ENCODE measurements at regions not wholly inside any gene's neighbourhood (a gene's known extent, or its start where the extent isn't known, plus 50 kb on each side); places are given as distances from the start of the nearest gene placed in this dataset.

DNA sequence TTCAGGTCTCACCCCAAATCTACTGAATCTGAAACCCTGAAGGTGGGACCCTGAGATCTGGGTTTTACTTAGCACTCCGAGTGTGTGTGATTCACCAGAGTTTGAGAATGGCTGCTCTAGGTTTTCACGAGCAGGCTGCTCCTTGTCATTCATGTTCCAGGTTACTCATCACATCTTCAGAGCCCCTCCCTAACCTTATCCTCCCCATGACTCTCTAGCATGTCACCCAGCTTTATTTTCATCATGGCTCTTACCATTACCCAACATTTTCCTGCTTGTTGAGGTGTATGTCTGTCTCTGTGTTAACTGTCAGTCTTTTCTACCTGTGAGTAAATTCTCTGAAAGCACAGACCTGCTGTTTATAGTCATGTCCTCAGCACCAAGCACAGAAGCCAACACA lies 319.2 kb downstream of the NSG2 start:
- TF ChIP-seq, protein P1, sequence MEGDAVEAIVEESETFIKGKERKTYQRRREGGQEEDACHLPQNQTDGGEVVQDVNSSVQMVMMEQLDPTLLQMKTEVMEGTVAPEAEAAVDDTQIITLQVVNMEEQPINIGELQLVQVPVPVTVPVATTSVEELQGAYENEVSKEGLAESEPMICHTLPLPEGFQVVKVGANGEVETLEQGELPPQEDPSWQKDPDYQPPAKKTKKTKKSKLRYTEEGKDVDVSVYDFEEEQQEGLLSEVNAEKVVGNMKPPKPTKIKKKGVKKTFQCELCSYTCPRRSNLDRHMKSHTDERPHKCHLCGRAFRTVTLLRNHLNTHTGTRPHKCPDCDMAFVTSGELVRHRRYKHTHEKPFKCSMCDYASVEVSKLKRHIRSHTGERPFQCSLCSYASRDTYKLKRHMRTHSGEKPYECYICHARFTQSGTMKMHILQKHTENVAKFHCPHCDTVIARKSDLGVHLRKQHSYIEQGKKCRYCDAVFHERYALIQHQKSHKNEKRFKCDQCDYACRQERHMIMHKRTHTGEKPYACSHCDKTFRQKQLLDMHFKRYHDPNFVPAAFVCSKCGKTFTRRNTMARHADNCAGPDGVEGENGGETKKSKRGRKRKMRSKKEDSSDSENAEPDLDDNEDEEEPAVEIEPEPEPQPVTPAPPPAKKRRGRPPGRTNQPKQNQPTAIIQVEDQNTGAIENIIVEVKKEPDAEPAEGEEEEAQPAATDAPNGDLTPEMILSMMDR (IDR thresholded peaks at IDR 0.05) = no peak
- Histone ChIP-seq H3K4me3 (no peak overlapping the region), H3K27ac (no peak overlapping the region)
- DNase-seq (ENCODE audit: low spot score) = no peak

DNA sequence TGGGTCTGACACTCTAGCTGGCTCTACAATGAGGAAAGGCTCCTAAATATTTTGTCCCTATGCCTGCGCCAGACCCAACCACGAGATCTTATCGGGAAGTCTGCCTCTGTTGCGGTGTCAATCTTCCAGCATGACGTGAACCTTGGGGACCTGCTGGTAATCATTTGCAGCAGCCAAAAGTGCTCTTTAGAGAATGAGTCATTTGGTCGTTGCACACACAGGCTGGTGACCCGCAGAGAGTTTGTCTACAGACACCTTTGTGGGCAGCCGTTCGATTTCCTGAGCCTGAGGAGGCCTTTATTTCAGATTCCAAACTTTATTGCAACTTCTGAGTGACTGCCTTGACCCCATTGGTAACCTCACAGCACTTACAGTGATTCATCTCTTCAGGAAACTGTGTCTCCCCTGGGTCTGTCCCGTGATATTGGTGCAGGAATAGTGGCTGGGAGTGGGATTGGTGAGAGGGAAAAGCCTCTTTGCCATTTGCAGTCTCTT lies 326.1 kb downstream of the NSG2 start:
- Histone ChIP-seq H3K27ac (no peak overlapping the region), H3K4me3 (no peak overlapping the region)
- TF ChIP-seq, protein P1 (IDR thresholded peaks at IDR 0.05) = no peak
- DNase-seq (ENCODE audit: low spot score) = no peak

DNA sequence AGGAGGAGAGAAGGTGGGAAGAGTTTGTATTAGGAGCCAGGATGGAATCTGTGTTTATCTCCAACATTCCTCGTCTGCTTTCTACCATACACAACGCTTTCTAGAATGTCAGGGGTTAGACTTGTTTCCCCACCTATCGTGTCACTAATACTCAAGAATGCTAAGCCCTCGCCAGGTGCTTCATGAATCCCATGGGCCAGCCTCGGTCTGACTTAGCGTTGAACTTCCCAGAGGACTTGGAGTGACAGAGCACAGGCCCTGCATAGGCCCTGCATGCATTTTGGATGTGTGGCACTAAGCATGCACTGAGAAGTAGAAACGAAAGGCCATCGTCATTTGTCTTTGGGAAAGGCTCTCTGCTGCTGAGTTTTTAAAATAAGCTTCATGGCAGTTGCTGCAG lies 328.7 kb downstream of the NSG2 start:
- TF ChIP-seq, protein P1 (IDR thresholded peaks at IDR 0.05) = no peak
- H3K27ac ChIP-seq = no peak overlapping the region
- DNase-seq (ENCODE audit: low spot score) = no peak
- H3K4me3 ChIP-seq = no peak overlapping the region

DNA sequence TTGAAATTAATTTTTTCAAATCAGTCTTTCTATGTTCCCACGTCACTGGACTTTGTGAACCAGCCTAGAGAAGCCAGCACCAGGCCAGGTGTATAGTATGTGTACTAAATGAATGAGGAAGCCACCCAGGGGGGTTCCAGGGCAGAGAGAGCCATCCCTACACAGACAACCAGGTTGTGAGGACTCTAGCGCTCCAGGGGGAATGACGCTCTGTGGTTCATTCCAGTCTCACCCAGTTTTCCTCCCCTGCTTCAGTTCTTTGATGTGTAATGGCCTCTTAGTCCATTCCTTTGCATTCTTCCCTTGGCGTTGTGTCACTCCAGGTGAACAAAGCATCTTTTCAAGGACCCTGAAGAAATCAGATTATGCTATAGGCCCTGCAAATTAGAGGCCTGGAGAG lies 330.6 kb downstream of the NSG2 start:
- no peak overlapping the region for H3K4me3 ChIP-seq
- TF ChIP-seq, protein P1 (IDR thresholded peaks at IDR 0.05) = no peak
- no peak for DNase-seq (ENCODE audit: low spot score)
- H3K27ac ChIP-seq = no peak overlapping the region

DNA sequence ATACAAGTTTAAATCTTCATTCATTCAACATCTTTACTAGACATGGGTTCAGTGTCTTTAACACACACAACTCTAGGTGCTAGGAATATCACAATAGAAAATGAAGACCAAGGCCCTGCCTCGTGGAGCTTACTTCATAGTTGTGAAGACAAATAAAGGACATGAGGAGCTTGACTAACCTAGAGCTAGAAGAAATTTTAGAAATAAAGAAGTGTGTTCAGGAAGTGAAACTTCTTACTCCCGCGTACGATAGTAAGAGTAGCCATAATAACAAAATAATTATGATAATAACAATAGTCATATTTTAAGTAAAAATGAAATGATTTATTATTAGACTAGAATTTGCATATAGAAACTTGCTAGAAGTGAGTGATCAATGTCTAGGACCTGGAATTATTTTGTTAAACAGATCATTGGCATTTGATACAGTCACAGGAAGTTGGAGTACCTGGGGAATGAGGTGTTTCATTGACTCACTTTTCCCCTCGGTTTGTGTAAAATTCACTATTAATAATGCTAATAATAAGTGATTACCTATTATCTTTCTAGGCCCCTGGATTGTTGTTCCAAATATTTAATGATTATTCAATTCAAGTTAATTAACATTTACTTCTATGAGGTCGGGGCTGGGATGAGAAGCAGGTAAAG lies 331.3 kb downstream of the NSG2 start:
- TF ChIP-seq, protein P1 (IDR thresholded peaks at IDR 0.05) = no peak
- no peak overlapping the region for H3K27ac ChIP-seq
- H3K4me3 ChIP-seq = no peak overlapping the region
- no peak for DNase-seq (ENCODE audit: low spot score)

DNA sequence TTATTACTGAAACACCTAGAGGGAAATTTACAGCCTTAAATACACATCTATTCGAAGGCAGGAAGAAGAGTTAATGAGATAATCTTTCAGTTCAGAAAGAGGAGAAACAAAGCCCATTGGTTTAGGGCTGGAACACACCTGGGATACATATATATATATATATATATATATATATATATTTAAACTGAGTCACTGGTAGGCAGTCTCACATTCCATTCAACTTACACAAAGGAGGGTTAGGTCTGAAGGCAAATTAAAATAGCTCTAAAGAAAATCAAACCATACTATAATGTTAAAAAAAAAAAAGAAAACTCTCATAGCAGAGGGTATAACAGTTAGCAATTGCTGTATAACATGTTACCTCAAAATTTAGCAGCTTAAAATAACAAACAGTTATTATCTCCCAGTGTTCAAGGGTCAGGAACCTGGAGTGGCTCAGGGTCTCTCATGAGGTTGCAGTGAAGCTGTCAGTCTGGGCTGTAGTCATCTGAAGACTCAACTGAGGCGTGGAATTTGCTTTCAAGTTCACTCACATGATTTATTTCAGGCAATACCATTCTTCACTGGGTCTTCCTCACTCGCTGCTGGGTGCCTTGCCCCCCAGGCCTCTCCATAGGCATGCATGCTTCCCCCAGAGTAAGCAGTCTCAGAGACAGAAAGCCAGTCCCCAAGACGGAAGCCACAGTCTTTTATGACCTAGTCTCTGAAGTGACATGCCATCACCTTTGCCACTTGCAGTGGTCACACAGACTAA lies 332.8 kb downstream of the NSG2 start:
- no peak overlapping the region for H3K27ac ChIP-seq
- DNase-seq (ENCODE audit: low spot score) = no peak
- H3K4me3 ChIP-seq = no peak overlapping the region
- TF ChIP-seq, protein P1 (IDR thresholded peaks at IDR 0.05) = no peak

DNA sequence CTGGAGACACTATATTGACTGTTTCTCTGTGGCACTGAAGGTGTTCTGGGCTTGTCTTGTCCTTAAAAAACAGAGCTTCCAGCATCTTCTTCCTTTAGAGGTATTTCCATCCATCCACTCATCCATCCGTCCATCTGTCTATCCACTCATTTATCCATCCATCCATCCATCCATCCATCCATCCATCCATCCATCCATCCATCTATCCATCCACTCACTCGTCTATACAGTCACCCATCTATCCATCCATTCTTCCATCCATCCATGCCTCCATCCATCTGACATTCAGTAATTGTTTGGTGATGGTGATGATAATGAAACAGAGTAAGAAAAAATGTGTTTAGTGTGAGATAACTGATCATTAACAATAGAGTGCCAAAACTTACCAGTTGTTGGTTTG lies 334.8 kb downstream of the NSG2 start:
- Histone ChIP-seq H3K27ac (no peak overlapping the region), H3K4me3 (no peak overlapping the region)
- TF ChIP-seq, protein P1 (IDR thresholded peaks at IDR 0.05) = no peak
- no peak for DNase-seq (ENCODE audit: low spot score)

Measured in coronary artery (tissue), 2 donors.